Activated naive CD8-positive, alpha-beta T cell treated with anti-CD3 and anti-CD28 coated beads, Interleukin-2, amount 50 U/mL, for 24 hours (primary cell): ENCODE measurements at regions not wholly inside any gene's neighbourhood (a gene's known extent, or its start where the extent isn't known, plus 50 kb on each side); places are given as distances from the start of the nearest gene placed in this dataset.

Experiments
- ATAC-seq: fragments of 150-1000 bp; cut with Tn5 transposase; one replicate; pipeline ENCODE4 v1.10.0; 2021
- DNase-seq: peaks from one replicate; pipeline ENCODE4 v3.0.0; 2021
- H3K27ac Mint-ChIP-seq: one replicate; pipeline ENCODE4 v1.8.0; 2021; ENCODE audit warnings: mild to moderate bottlenecking, mixed read lengths
- H3K27me3 Mint-ChIP-seq: one replicate; pipeline ENCODE4 v1.8.0; 2021; ENCODE audit warnings: mixed read lengths
- H3K36me3 Mint-ChIP-seq: one replicate; pipeline ENCODE4 v1.8.0; 2021; ENCODE audit warnings: low read depth, mixed read lengths
- H3K4me1 Mint-ChIP-seq: one replicate; pipeline ENCODE4 v1.8.0; 2021; ENCODE audit warnings: mixed read lengths
- H3K4me3 Mint-ChIP-seq: one replicate; pipeline ENCODE4 v1.8.0; 2021; ENCODE audit warnings: mild to moderate bottlenecking, moderate library complexity, mixed read lengths
- H3K9me3 Mint-ChIP-seq: one replicate; pipeline ENCODE4 v1.8.0; 2021; ENCODE audit warnings: mixed read lengths

DNA sequence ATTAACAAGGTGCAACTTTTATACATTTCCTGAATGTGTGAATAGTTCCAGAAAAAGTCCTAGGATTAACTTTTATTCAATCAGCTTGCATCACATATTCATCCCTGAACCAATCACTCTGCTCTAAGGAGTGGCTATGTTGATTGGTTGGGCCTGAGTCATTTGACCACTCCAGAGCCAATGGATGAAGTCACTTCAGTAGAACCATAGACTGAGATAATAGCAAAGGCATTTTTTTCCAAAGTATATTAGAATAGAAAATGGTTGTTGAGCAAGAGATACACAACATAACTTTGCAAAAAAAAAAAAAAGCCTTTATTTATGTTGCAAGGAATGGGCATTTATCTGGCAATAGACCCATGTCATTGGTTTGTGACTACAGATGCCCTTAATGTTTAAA, 55.5 kb upstream of the AGTR1 start:
- Mint-ChIP-seq H3K9me3 (no peaks in the 10 kb centered on the region), H3K4me1 (no peaks in the 10 kb centered on the region), H3K4me3 (no peak overlapping the region), H3K27me3 (no peaks in the 10 kb centered on the region), H3K36me3 (no peaks in the 10 kb centered on the region), H3K27ac (no peak overlapping the region)
- ATAC-seq: no peak
- no peak for DNase-seq

DNA sequence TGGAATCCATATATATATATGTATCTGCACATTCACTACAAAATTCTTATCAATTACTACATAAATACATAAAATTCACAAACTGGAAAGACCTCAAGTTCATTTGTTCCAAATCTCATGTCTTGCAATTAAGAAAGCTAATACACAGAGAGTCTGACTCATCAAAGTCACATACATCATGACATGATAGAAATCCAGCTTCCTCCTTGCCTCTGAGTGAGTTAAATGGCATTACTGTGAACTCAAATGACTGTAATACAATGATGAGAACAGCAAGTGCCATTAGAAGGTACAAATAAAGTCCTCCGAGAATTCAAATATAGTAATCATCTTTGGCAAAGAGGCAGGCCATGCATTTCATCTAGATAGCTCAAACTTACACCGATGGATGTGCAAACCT, 55.1 kb upstream of the AGTR1 start:
- Mint-ChIP-seq H3K9me3 (no peaks in the 10 kb centered on the region), H3K4me1 (no peaks in the 10 kb centered on the region), H3K27me3 (no peaks in the 10 kb centered on the region), H3K4me3 (no peak overlapping the region), H3K27ac (no peak overlapping the region), H3K36me3 (no peaks in the 10 kb centered on the region)
- no peak for DNase-seq
- ATAC-seq: no peak

GRCh38 chr3:148643389-148643840, 54.3 kb upstream of the AGTR1 start:
- no peaks in the 10 kb centered on the region for H3K4me1 Mint-ChIP-seq
- H3K4me3 Mint-ChIP-seq: no peak overlapping the region
- H3K9me3 Mint-ChIP-seq: no peaks in the 10 kb centered on the region
- H3K27me3 Mint-ChIP-seq: no peaks in the 10 kb centered on the region
- no peak overlapping the region for H3K27ac Mint-ChIP-seq
- DNase-seq: no peak
- no peaks in the 10 kb centered on the region for H3K36me3 Mint-ChIP-seq
- ATAC-seq: no peak

DNA sequence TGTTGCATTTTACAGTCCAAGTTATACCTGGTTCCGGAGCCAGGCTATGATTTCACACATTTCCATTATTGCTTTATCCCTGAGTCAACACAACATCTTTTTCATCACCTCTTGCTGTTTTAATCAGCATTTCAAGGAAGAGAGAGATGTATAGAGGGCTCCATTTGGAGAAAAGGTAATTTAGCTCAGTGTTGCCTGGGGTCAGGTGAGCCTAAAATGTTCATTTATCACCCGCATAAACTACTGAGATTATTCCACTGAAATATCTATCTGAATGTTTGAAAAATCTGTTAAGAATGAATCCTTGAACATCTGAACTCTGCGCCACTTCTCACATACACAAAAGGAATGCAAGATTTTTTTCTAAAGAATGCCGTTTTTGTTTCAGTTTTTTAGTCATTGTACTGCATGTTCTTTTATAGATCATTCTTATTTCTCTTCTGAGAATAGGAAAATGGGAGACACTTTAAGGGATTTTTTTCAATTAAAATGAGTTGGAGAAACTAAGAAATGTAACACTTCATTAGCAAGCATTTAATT, 51.5 kb upstream of the AGTR1 start:
- no peaks in the 10 kb centered on the region for H3K36me3 Mint-ChIP-seq
- H3K27me3 Mint-ChIP-seq: no peaks in the 10 kb centered on the region
- DNase-seq (no peak), ATAC-seq (no peak)
- no peaks in the 10 kb centered on the region for H3K4me1 Mint-ChIP-seq
- H3K27ac Mint-ChIP-seq: no peak overlapping the region
- H3K4me3 Mint-ChIP-seq: no peak overlapping the region
- no peaks in the 10 kb centered on the region for H3K9me3 Mint-ChIP-seq
